ENCODE measurements at regions not wholly inside any gene's neighbourhood (a gene's known extent, or its start where the extent isn't known, plus 50 kb on each side); places are given as distances from the start of the nearest gene placed in this dataset.

DNA sequence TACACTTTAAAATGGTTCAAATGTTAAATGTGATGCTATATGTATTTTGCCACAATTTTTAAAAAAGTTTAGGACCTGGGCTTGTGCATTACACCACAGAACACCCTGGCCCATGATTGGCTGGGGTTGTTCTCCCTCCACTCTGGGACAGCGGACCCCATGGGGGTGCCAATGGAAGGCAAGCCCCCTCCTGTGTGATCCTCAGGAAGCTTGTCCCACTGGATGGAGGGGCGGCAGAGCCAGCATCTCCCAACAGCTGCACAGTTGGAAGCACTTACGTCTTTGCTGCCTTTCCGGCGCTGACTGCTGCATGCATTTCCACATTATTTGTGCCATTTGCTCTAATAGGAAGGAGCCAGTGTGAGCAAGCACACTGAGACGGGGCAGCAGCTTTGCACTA lies 196.5 kb downstream of the SHANK2 start:
- no peak for DNase-seq (ENCODE audit: low read depth in 4 of 4, low spot score in 3 of 4)
